ENCODE measurements at regions not wholly inside any gene's neighbourhood (a gene's known extent, or its start where the extent isn't known, plus 50 kb on each side); places are given as distances from the start of the nearest gene placed in this dataset.

GRCh38 chr22:47230251-47230650, 467.8 kb downstream of the TBC1D22A start:
- no peak for TF ChIP-seq CTCF (IDR thresholded peaks at IDR 0.05)
- TF ChIP-seq POLR2AphosphoS5 (IDR thresholded peaks at IDR 0.05; ENCODE audit: low read depth, low read length) = no peak
- no peak for TF ChIP-seq REST (IDR thresholded peaks at IDR 0.05; ENCODE audit: insufficient read depth in 1 of 2, low read depth in 2 of 2, low read length in 1 of 2)
- TF ChIP-seq TCF7L2 (IDR thresholded peaks at IDR 0.05; ENCODE audit: low read depth, low read length) = no peak

Measured in Panc1 (cell line).